DMS 273 (cell line): ENCODE measurements at regions not wholly inside any gene's neighbourhood (a gene's known extent, or its start where the extent isn't known, plus 50 kb on each side); places are given as distances from the start of the nearest gene placed in this dataset.
"Not testable (repeated sequence)": the region's sequence is repeated elsewhere in the genome, so short reads cannot be mapped to it uniquely, and the experiment has no call there.

Source experiments
- DNase-seq: peaks from one replicate; lab custom pipeline; 2025; ENCODE audit not compliant: unreplicated experiment; lab: John Stamatoyannopoulos, UW

GRCh38 chr22:40094485-40094884, 83.2 kb upstream of the TNRC6B start:
- no peak for DNase-seq

GRCh38 chr22:40099887-40100286, 77.8 kb upstream of the TNRC6B start:
- DNase-seq, result not testable (repeated sequence)

- DNase-seq, result no peak
These were observed 72.0 kb upstream of the TNRC6B start for GRCh38 chr22:40105755-40106154.

- DNase-seq, result no peak
These were observed 70.5 kb upstream of the TNRC6B start for GRCh38 chr22:40107244-40107643.

GRCh38 chr22:40107851-40108378, 69.8 kb upstream of the TNRC6B start:
- DNase-seq, result peak; percentile 36

- no peak for DNase-seq
These were observed 69.3 kb upstream of the TNRC6B start for GRCh38 chr22:40108396-40108795.

GRCh38 chr22:40108926-40109325, 68.8 kb upstream of the TNRC6B start:
- not testable (repeated sequence) for DNase-seq

- no peak for DNase-seq
These were observed 66.3 kb upstream of the TNRC6B start for GRCh38 chr22:40111451-40111850.

- DNase-seq, result no peak
These were observed 65.1 kb upstream of the TNRC6B start for GRCh38 chr22:40112595-40112994.

GRCh38 chr22:40113696-40114095, 64.0 kb upstream of the TNRC6B start:
- DNase-seq, result peak; percentile 5

GRCh38 chr22:40114411-40114810, 63.3 kb upstream of the TNRC6B start:
- DNase-seq, result no peak

GRCh38 chr22:40116496-40117200, 61.1 kb upstream of the TNRC6B start:
- DNase-seq, result no peak

GRCh38 chr22:40118979-40119378, 58.7 kb upstream of the TNRC6B start:
- no peak for DNase-seq

- DNase-seq, result no peak
These were observed 56.9 kb upstream of the TNRC6B start for GRCh38 chr22:40120848-40121247.

GRCh38 chr22:40121461-40121860, 56.3 kb upstream of the TNRC6B start:
- peak; percentile 46 for DNase-seq

GRCh38 chr22:40122792-40123191, 54.9 kb upstream of the TNRC6B start:
- no peak for DNase-seq

- DNase-seq, result no peak
These were observed 54.3 kb upstream of the TNRC6B start for GRCh38 chr22:40123387-40123786.
